Large intestine (tissue), 3 donors: ENCODE measurements at regions not wholly inside any gene's neighbourhood (a gene's known extent, or its start where the extent isn't known, plus 50 kb on each side); places are given as distances from the start of the nearest gene placed in this dataset.

Experiments
- DNase-seq, 2 donors: peaks; one replicate each; pipeline versions ENCODE4 v3.0.0 to v3.0.0-alpha.2; 2013
- H3K27ac ChIP-seq: one replicate; pipeline ENCODE4 v1.5.1; 2013; ENCODE audit warnings: low read length
- H3K27me3 ChIP-seq: 2 replicates; pipeline ENCODE4 v1.6.1; 2013; ENCODE audit warnings: low read length; ENCODE audit not compliant: control insufficient read depth, insufficient read depth
- H3K36me3 ChIP-seq: 2 replicates; pipeline ENCODE4 v1.6.1; 2013; ENCODE audit warnings: low read length; ENCODE audit not compliant: control insufficient read depth, insufficient read depth
- H3K4me1 ChIP-seq: one replicate; pipeline ENCODE4 v1.6.1; 2013; ENCODE audit warnings: low read length; ENCODE audit not compliant: control insufficient read depth, insufficient read depth
- H3K4me3 ChIP-seq: one replicate; pipeline ENCODE4 v1.5.1; 2013; ENCODE audit warnings: low read length
- H3K9me3 ChIP-seq: one replicate; pipeline ENCODE4 v1.6.1; 2013; ENCODE audit warnings: mild to moderate bottlenecking, low read depth, low read length, moderate library complexity; ENCODE audit not compliant: control insufficient read depth
- WGBS: methylation state at CpG from one replicate; pipeline ENCODE4 v1.1.5; 2013; ENCODE audit warnings: low lambda C conversion rate; ENCODE audit not compliant: insufficient coverage; 5-methylcytosine and 5-hydroxymethylcytosine counted together

DNA sequence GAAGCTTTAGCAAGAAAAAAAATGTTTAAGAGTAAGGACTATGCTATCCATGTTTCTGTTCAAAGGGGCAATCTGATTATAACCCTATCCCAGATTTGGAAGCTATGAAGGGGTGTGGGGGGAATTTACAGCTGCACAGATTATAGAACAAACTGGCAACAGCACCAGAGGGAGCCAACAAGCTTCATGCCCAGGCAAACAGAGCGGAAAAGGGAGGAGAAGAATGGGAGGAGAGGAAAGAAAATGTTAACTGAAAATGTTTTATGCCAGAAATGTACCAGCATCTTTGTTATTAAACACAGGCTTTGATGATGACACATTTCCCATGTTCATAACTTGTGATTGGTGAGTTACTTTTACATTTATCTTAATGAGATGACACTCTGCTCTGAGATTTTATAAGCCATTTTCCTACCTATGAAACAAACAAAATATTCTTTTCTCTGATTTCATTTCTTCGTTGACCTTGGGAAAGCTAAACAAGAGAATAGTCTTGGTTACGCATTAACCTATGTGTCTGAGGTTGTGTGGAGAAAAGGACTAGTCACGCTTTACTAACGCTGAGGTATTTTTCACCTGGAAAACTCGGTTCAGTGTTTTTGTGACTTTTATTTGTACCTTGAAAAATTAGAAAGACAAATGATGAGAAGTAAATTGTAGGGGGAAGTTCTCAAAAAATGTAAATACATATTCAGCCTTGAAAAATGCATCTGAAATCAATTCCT, 235.8 kb upstream of the MIR17HG start:
- Histone ChIP-seq H3K9me3 (no peaks in the 10 kb centered on the region), H3K27me3 (no peaks in the 10 kb centered on the region), H3K27ac (peak overlapping the region; percentile 27), H3K4me3 (no peak overlapping the region), H3K4me1 (peaks cover 6% of the 10 kb centered on the region), H3K36me3 (no peaks in the 10 kb centered on the region)
- WGBS = 36% methylated on average over 3 of the region's 6 CpGs
- DNase-seq = peak in 1 of 2 donors; percentile 15

DNA sequence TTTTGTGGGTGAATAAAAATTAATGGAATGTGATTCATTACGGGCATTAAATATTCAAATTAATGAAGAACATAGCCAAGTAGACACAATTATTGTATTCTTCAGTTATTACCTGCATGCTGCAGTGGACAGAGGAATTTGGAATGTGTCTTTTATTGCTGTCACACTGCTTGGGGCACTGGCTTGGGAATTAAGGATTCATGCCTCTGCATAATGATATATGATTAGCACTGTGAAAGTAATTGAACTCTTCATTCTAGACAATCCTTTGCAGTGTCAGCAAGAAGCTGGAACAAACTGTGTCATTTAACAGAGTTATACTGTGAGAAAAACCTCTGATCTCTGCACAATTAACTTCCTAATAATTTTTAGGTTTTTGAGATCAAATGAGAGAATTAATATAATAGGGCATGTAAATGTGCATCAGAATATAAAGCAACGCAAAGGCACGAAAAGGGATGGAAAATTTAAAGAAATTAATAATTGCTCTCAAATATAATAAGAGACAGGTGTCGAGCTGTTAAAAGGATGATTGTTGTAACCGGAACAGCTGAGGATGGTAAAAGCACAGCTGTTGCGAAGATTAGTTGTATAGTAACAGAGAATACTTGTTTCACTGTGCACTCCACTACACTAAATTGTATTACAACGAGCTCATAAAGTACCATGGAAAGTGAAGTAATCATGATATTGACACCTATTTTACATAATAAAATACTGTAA, 235.1 kb upstream of the MIR17HG start:
- peak in 1 of 2 donors; percentile 34 for DNase-seq
- Histone ChIP-seq H3K27me3 (no peaks in the 10 kb centered on the region), H3K4me3 (no peak overlapping the region), H3K27ac (peak overlapping the region; percentile 9), H3K4me1 (peaks cover 6% of the 10 kb centered on the region), H3K9me3 (no peaks in the 10 kb centered on the region), H3K36me3 (no peaks in the 10 kb centered on the region)
- WGBS = 79% methylated on average over 4 of the region's 7 CpGs

DNA sequence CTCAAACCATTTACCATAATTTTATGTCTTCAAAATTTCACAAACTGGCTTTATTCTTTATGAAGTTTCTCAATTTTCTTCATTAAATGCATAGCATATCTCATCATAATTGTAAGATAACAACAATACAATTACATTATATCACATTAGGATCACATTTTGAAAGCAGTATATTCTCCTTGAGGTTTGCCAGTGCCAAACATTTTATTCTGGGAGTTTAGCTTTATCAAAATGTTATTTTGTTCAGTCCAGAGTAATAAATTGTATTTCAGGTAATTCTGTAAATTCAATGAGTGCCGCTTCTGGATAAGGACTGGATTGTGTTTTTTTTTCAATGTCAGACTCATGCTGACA, 234.6 kb upstream of the MIR17HG start:
- H3K36me3 ChIP-seq = no peaks in the 10 kb centered on the region
- H3K4me1 ChIP-seq = peaks cover 6% of the 10 kb centered on the region
- no peak overlapping the region for H3K4me3 ChIP-seq
- no peaks in the 10 kb centered on the region for H3K27me3 ChIP-seq
- H3K27ac ChIP-seq = no peak overlapping the region
- no peaks in the 10 kb centered on the region for H3K9me3 ChIP-seq
- 100% methylated on average over 1 of the region's 1 CpG for WGBS
- no peak for DNase-seq

DNA sequence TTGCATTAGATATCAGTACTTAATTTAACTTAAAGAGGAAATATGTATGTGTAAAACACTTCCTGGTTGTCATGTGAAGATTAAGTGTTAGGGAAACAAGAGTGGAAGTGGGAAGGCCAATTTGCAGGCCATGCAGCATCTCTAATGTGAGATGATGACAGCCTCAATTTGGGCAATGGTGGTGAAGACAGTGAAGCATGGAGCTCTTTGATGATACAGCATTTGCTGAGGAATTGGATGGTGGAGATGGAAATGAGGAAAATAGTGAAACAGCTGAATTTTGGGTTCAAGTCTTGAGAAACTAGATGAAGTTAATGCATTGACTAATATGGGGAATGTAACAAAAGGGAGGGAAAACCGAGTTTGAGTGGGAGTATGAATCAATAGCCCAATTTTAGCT, 231.7 kb upstream of the MIR17HG start:
- no peaks in the 10 kb centered on the region for H3K9me3 ChIP-seq
- 78% methylated on average over 1 of the region's 1 CpG for WGBS
- no peak for DNase-seq
- H3K27ac ChIP-seq = no peak overlapping the region
- peaks cover 6% of the 10 kb centered on the region for H3K4me1 ChIP-seq
- H3K27me3 ChIP-seq = no peaks in the 10 kb centered on the region
- no peak overlapping the region for H3K4me3 ChIP-seq
- H3K36me3 ChIP-seq = no peaks in the 10 kb centered on the region

DNA sequence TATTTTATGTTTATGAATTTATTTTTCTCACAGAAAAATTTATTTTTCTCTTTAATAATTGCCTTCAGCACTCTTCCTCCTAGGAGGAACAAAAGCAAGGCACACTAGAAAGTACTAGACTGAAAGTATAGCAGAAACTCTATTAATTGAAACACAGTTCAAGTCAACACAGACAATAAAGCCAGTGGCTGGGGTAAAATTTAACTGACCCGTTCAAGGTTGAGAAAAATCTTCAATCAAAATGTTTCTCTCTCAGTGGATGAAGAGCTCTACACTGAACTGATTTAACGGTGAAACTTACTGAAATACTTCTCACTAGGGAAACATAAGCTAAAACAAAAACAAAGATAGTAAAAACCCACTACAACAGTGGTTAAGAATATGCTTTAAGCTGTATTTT, 230.1 kb upstream of the MIR17HG start:
- Histone ChIP-seq H3K9me3 (no peaks in the 10 kb centered on the region), H3K27ac (peak overlapping the region; percentile 45), H3K4me3 (no peak overlapping the region), H3K4me1 (peaks cover 4% of the 10 kb centered on the region), H3K27me3 (no peaks in the 10 kb centered on the region), H3K36me3 (no peaks in the 10 kb centered on the region)
- no peak for DNase-seq
- WGBS = no CpG with 5 or more reads among the region's 2 CpGs

DNA sequence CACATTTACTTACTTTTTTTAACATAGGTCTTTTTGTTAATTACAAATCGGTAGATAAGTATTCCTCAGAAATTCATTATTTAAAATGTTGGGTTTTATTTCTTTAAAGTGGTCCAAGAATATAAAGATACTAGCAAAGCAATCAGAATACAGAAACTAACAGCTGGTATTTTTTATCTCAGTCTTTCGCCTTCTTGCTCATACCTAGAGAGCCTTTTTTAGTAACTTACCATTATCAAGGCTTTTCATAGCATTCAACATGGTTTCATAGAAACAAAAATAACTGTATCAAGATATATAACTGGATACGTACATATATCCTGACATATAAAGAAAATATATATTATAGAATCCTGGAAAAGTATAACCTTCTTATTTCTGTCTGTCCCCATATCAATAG, 227.8 kb upstream of the MIR17HG start:
- H3K4me1 ChIP-seq = no peaks in the 10 kb centered on the region
- H3K27me3 ChIP-seq = no peaks in the 10 kb centered on the region
- H3K27ac ChIP-seq = no peak overlapping the region
- DNase-seq = no peak
- 100% methylated on average over 2 of the region's 3 CpGs for WGBS
- no peaks in the 10 kb centered on the region for H3K36me3 ChIP-seq
- H3K9me3 ChIP-seq = no peaks in the 10 kb centered on the region
- H3K4me3 ChIP-seq = no peak overlapping the region

DNA sequence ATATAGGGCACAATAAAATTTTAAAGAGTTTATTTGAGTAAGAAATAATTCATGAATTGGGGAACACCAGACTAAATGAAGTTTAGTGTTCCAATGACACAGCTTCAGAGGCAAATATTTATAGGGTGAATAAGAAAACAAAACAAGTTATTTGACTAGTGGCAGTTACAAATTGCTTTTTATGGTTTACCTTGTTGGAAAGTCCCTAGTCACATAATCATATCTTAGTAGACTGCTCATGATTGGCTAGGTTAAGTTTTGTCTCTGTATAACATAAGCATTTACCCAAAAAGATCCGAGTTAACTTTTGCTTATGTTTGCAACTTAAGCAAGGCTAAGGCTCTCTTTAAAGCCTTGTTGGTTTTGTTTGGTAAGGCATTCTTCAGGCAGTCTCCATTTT, 224.7 kb upstream of the MIR17HG start:
- Histone ChIP-seq H3K27me3 (no peaks in the 10 kb centered on the region), H3K4me3 (no peak overlapping the region)
- 100% methylated on average over 1 of the region's 1 CpG for WGBS

DNA sequence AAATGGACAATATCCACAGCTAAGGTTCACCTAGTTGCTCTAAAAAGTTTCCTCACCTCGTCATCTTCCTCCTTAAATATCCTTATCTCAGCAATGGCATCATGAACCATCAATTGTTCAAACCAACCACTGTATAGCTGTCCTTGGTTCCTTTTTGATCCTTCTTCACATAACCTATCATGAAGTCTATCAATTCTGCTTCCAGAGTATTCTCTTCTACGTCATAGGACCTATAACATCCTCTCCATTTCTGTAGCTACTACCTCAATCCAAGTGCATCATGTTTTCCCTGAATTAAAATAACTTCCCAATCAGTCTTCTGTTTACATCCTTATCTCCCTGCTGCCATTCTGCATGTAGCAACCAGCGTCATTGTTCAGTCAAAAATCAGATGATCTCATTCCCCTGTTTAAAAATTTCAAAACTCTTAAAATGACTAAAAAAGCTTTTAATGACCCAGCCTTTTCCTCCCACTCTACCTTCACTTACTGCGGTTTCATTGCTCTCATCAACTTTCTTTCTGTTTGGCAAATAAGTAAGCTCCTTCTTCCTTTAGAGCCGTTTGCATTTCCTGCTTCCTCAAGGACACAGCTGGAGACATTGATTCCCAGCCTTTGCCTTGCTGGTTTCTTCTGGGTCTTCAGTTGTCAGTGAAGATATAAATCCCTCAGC, 223.9 kb upstream of the MIR17HG start:
- DNase-seq = no peak
- H3K4me1 ChIP-seq = no peaks in the 10 kb centered on the region
- no peaks in the 10 kb centered on the region for H3K9me3 ChIP-seq
- WGBS = 45% methylated on average over 5 of the region's 5 CpGs
- H3K27me3 ChIP-seq = no peaks in the 10 kb centered on the region
- H3K27ac ChIP-seq = no peak overlapping the region
- H3K4me3 ChIP-seq = no peak overlapping the region
- H3K36me3 ChIP-seq = no peaks in the 10 kb centered on the region

More for the DNA sequence above, 224.7 kb upstream of the MIR17HG start:
- Histone ChIP-seq H3K4me1 (no peaks in the 10 kb centered on the region), H3K27ac (no peak overlapping the region), H3K36me3 (no peaks in the 10 kb centered on the region), H3K9me3 (no peaks in the 10 kb centered on the region)
- no peak for DNase-seq

DNA sequence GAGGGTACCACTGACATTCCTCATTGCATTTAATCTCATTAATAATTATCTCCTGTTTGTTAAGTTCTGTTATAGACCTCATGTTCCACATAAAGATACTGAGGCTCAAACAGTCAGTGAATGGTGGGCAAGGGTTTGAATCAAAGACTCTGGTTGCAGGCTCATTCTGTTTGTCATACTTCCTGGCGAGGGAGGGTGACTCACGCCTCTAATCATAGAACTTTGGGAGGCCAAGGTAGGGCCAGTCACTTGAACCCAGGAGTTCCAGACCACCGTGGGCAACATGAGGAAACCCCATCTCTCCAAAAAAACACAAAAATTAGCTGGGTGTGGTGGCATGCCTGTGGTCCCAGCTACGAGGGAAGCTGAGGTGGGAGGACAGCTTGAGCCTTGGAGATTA, 220.7 kb upstream of the MIR17HG start:
- H3K27ac ChIP-seq = no peak overlapping the region
- H3K4me1 ChIP-seq = no peaks in the 10 kb centered on the region
- no peak for DNase-seq
- no peaks in the 10 kb centered on the region for H3K9me3 ChIP-seq
- no peak overlapping the region for H3K4me3 ChIP-seq
- no peaks in the 10 kb centered on the region for H3K36me3 ChIP-seq
- no peaks in the 10 kb centered on the region for H3K27me3 ChIP-seq
- WGBS = 100% methylated on average over 1 of the region's 4 CpGs

DNA sequence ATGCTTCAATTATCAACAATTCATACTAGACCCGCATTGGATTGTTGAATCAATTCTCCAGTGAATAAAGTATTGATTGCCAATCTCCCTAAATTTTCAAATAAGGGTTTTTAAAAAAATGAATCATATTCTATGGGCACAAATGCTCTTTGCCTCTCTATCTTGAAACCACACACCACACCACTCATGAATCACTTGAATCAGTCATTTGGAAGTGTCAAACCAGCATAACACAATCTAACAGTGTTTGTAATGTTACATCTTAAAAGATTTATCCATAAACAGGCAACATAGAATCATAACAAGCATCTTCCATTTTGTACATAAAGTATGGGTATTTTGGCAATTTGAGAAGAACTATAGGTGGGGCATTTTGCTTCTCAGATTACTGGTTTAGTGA, 219.5 kb upstream of the MIR17HG start:
- no peaks in the 10 kb centered on the region for H3K9me3 ChIP-seq
- 100% methylated on average over 1 of the region's 1 CpG for WGBS
- no peak overlapping the region for H3K4me3 ChIP-seq
- H3K27me3 ChIP-seq = no peaks in the 10 kb centered on the region
- no peaks in the 10 kb centered on the region for H3K36me3 ChIP-seq
- H3K27ac ChIP-seq = no peak overlapping the region
- no peak for DNase-seq
- no peaks in the 10 kb centered on the region for H3K4me1 ChIP-seq
